AG09319 (cell line): ENCODE measurements at regions not wholly inside any gene's neighbourhood (a gene's known extent, or its start where the extent isn't known, plus 50 kb on each side); places are given as distances from the start of the nearest gene placed in this dataset.

ENCODE experiments used
- DNase-seq: peaks from one replicate; pipeline ENCODE4 v3.0.0-alpha.2; 2010; ENCODE audit warnings: low read depth; ENCODE audit errors: extremely low read depth
- TF ChIP-seq, protein P1 (sequence below): IDR thresholded peaks from 2 replicates; pipeline ENCODE4 v1.5.1; 2011; ENCODE audit warnings: low read depth, mild to moderate bottlenecking, inconsistent platforms, low read length, moderate library complexity

GRCh38 chr2:118668431-118669424 is 178.7 kb downstream of the EN1 start:
- TF ChIP-seq, protein P1, sequence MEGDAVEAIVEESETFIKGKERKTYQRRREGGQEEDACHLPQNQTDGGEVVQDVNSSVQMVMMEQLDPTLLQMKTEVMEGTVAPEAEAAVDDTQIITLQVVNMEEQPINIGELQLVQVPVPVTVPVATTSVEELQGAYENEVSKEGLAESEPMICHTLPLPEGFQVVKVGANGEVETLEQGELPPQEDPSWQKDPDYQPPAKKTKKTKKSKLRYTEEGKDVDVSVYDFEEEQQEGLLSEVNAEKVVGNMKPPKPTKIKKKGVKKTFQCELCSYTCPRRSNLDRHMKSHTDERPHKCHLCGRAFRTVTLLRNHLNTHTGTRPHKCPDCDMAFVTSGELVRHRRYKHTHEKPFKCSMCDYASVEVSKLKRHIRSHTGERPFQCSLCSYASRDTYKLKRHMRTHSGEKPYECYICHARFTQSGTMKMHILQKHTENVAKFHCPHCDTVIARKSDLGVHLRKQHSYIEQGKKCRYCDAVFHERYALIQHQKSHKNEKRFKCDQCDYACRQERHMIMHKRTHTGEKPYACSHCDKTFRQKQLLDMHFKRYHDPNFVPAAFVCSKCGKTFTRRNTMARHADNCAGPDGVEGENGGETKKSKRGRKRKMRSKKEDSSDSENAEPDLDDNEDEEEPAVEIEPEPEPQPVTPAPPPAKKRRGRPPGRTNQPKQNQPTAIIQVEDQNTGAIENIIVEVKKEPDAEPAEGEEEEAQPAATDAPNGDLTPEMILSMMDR = no peak
- DNase-seq = peak; percentile 89

DNA sequence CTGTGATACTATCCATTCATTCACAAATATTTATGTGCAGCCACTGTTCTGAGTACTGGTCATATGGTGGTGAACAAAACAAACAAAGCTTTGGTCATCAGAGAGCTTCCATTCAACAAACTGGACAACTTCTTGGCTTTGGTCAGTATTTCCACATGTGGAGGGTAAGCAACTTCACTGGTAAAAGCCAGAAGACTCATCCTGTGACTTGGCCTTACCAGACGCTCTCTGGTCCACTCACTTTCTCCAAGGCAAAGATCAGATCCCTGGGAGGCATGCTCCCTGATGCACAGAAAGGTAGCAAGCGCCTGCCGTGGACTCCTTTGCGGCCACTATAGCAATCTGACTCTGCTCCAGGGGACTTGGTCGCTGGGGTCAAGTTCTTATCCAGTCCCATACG is 179.5 kb downstream of the EN1 start:
- DNase-seq = no peak
- TF ChIP-seq, protein P1 = no peak

DNA sequence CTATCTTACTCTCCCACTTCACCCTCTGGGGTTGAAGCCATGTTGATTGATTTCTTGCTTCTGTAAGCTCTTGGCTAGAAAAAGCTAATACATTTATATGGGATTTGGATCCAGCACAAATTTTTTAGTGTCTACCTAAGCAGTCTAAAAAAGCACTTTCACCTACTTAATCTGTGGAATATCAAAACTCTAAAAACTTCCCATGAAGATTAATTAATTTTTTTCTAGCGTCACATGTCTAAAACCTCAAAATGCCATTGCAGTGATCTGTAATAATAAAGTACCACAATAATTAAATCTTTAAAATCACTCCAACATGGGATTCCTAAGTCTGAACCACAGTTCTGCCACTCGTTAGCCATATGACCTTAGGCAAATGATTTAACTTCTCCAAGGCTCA is 180.1 kb downstream of the EN1 start:
- DNase-seq = no peak
- TF ChIP-seq, protein P1 = no peak

- DNase-seq = no peak
- TF ChIP-seq, protein P1 = no peak
These were observed 181.5 kb downstream of the EN1 start for GRCh38 chr2:118665784-118666529.

GRCh38 chr2:118661179-118661578 is 186.3 kb downstream of the EN1 start:
- DNase-seq = no peak
- TF ChIP-seq, protein P1 = no peak

DNA sequence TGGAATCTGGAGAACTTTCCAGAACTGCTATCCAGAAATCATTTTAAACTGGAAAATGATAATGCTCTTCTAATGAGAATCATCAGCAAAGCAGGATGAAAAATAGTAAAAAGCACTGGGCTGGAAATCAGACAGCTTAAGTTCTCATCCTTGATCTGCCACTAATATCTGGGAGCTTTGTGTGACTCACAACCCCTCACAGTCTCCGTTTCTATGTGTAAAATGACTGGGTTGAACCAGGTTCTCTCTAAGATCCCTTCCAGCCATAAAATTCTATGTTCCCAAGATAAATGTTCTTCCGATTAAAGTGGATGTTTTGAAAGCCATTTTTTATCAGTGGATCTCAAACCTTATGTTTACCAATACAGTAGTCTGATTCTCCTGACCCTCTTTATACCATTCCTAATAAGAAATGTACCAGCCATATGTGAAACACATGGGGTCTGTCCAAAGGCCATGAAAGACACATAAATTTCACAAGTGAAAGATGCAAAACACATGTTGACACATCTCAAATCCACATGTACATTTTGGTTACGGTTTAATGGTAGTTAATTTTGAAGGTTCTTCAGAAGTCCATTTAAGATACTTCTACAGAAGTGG is 188.8 kb downstream of the EN1 start:
- TF ChIP-seq, protein P1 = no peak
- no peak for DNase-seq
